Peyer's patch (tissue), 4 donors: ENCODE measurements at regions not wholly inside any gene's neighbourhood (a gene's known extent, or its start where the extent isn't known, plus 50 kb on each side); places are given as distances from the start of the nearest gene placed in this dataset.

Experiments used
- DNase-seq, 3 donors: peaks; one replicate each; pipeline ENCODE4 v3.0.0-alpha.2; 2017 to 2019
- H3K27ac ChIP-seq, 4 donors: fragments of 200-600 bp; sonication (generic); one replicate each; pipeline ENCODE4 v1.5.1; 2016 to 2019
- H3K27me3 ChIP-seq, 2 donors: fragments of 200-600 bp; sonication (generic); one replicate each; pipeline ENCODE4 v1.5.1; 2019
- H3K36me3 ChIP-seq, 3 donors: fragments of 200-600 bp; sonication (generic); one replicate each; pipeline ENCODE4 v1.5.1; 2016 to 2019
- H3K4me1 ChIP-seq, 4 donors: fragments of 200-600 bp; sonication (generic); one replicate each; pipeline ENCODE4 v1.5.1; 2016 to 2019
- H3K4me3 ChIP-seq, 4 donors: fragments of 200-600 bp; sonication (generic); 1 replicate in 3 of 4; 2 replicates in 1 of 4; pipeline ENCODE4 v1.5.1; 2016 to 2019; ENCODE audit warnings: mild to moderate bottlenecking in 1 of 4
- H3K9me3 ChIP-seq, 4 donors: fragments of 200-600 bp; sonication (generic); one replicate each; pipeline ENCODE4 v1.5.1; 2016 to 2019; ENCODE audit warnings: mild to moderate bottlenecking in 1 of 4
- POLR2A ChIP-seq, 2 donors: fragments of 450-650 bp; IDR thresholded peaks; one replicate each; pipeline ENCODE4 v1.5.1; 2017; ENCODE audit warnings: antibody characterized with exemption in 2 of 2, mild to moderate bottlenecking in 2 of 2, moderate library complexity in 2 of 2
- TF ChIP-seq, protein P1 (sequence below), 6 experiments: fragments of 450-650 bp in 4 of 6; fragments of 200-600 bp in 2 of 6; sonication (generic) in 1 of 6; IDR thresholded peaks; one replicate each; pipeline ENCODE4 v1.5.1; 2017 to 2019; ENCODE audit warnings: antibody characterized with exemption in 6 of 6, mild to moderate bottlenecking in 3 of 6, moderate library complexity in 1 of 6

DNA sequence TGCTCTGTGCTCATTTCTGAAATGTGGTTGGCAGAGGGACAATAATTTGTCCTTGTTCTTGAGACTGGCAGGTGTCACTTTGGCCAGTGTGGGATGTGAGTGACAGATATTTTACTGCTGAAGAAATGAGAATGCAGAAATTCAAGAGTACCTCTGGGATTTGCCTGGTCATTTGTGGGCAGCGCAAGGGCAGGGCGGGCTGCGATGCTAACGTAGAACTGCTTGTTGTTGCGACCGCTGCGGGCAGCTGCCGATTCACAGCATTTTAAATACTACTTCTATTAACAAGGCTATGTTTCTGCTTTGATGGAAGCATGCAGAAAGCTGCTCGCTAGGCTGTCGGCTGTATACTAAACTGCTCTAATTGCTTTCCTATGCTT lies 268.6 kb downstream of the FIGN start:
- H3K27me3 ChIP-seq: no peaks in the 10 kb centered on the region

DNA sequence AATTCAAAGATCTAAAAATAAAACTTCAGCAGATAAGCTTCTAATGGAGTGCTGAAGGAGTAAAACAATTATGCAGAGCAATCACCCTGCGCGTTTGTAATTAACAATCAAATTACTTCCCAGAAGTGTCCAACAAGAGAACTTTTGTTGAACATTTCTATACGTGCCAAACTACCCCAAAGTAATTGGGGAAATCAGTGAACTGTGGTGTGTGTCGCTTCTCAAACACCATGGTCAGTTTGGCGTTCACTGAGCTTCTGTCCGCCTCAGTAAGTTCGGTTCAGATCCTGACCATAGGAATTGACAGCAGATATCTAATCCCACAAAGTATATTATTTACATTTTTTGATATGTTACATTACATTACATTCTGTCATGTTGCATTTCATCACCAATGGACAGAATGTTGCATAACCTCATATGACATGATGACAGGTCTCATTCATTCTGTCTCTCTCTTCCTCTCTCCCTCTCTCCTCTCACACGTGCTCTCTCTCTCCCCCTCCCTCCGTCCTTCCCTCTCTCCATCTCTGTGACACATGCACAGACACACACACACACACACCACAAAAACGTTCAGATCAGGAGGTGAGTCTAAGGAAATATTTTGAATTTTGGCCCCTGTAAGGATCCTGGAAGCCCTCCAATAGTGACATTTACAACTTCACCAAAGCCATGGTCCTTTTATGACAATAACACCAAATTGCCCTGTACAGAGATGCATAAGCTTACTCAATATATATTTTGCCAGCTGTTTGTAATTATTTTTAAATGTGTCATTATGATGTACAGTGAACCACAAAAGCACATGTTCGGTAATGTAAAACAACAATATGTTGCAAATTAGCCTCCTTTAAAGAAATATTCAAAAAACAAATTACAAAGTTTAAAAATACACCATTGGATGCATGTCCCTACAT lies 269.2 kb downstream of the FIGN start:
- H3K27me3 ChIP-seq: no peaks in the 10 kb centered on the region
- no peak for DNase-seq
- H3K4me1 ChIP-seq: no peaks in the 10 kb centered on the region
- no peak overlapping the region for H3K27ac ChIP-seq
- H3K4me3 ChIP-seq: no peak overlapping the region
- H3K9me3 ChIP-seq: no peaks in the 10 kb centered on the region
- no peaks in the 10 kb centered on the region for H3K36me3 ChIP-seq
- TF ChIP-seq, protein P1, sequence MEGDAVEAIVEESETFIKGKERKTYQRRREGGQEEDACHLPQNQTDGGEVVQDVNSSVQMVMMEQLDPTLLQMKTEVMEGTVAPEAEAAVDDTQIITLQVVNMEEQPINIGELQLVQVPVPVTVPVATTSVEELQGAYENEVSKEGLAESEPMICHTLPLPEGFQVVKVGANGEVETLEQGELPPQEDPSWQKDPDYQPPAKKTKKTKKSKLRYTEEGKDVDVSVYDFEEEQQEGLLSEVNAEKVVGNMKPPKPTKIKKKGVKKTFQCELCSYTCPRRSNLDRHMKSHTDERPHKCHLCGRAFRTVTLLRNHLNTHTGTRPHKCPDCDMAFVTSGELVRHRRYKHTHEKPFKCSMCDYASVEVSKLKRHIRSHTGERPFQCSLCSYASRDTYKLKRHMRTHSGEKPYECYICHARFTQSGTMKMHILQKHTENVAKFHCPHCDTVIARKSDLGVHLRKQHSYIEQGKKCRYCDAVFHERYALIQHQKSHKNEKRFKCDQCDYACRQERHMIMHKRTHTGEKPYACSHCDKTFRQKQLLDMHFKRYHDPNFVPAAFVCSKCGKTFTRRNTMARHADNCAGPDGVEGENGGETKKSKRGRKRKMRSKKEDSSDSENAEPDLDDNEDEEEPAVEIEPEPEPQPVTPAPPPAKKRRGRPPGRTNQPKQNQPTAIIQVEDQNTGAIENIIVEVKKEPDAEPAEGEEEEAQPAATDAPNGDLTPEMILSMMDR (IDR thresholded peaks at IDR 0.05): no peak
- TF ChIP-seq POLR2A (IDR thresholded peaks at IDR 0.05): no peak

More for the DNA sequence above, 268.6 kb downstream of the FIGN start:
- H3K9me3 ChIP-seq: no peaks in the 10 kb centered on the region
- DNase-seq: no peak
- TF ChIP-seq, protein P1 (IDR thresholded peaks at IDR 0.05): no peak
- no peak for TF ChIP-seq POLR2A (IDR thresholded peaks at IDR 0.05)
- no peaks in the 10 kb centered on the region for H3K4me1 ChIP-seq
- H3K4me3 ChIP-seq: no peak overlapping the region
- H3K27ac ChIP-seq: no peak overlapping the region
- H3K36me3 ChIP-seq: no peaks in the 10 kb centered on the region

DNA sequence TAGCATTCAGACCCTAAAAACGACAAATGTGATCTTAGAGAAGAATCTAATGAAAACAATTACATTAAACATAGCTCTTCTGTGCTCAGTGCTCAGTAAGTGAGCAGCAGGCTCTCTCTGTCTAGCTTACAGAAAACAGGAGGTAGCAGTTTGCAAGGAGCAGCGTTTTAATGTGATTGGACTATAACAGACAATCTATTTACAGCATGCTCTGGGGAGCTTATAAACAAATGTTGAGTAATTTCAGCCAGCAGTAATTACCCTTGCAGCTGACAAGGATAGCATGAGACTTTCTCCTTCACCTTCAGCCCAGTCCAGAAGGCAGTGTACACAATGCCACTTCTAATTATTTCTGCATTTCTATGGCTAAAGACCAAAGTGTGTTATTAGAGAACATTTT lies 270.4 kb downstream of the FIGN start:
- H3K27ac ChIP-seq: no peak overlapping the region
- no peaks in the 10 kb centered on the region for H3K27me3 ChIP-seq
- H3K36me3 ChIP-seq: no peaks in the 10 kb centered on the region
- DNase-seq: no peak
- no peaks in the 10 kb centered on the region for H3K4me1 ChIP-seq
- no peak overlapping the region for H3K4me3 ChIP-seq
- H3K9me3 ChIP-seq: no peaks in the 10 kb centered on the region
- TF ChIP-seq, protein P1 (IDR thresholded peaks at IDR 0.05): no peak
- TF ChIP-seq POLR2A (IDR thresholded peaks at IDR 0.05): no peak

DNA sequence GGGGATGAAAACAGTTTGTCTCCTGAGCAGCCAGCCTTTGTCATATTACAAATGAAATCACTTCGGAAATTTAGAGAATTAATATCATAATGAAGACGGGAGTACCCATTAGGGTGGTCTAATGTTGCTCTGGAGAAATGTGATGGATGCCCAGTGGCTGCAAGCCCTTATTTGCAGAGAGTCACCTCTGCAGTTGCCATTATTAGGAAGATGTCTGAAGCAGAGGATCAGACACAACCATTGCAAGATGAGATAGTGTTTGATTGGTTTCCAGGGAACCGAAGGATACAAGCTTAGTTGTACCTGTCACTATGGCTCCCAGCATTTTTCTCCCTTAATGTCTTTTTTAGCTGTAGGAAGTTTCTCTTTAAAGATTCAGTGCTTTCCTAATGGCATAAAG lies 272.4 kb downstream of the FIGN start:
- H3K9me3 ChIP-seq: no peaks in the 10 kb centered on the region
- H3K4me1 ChIP-seq: no peaks in the 10 kb centered on the region
- TF ChIP-seq, protein P1 (IDR thresholded peaks at IDR 0.05): no peak
- TF ChIP-seq POLR2A (IDR thresholded peaks at IDR 0.05): no peak
- no peaks in the 10 kb centered on the region for H3K36me3 ChIP-seq
- no peak for DNase-seq
- no peak overlapping the region for H3K27ac ChIP-seq
- H3K27me3 ChIP-seq: no peaks in the 10 kb centered on the region
- no peak overlapping the region for H3K4me3 ChIP-seq

DNA sequence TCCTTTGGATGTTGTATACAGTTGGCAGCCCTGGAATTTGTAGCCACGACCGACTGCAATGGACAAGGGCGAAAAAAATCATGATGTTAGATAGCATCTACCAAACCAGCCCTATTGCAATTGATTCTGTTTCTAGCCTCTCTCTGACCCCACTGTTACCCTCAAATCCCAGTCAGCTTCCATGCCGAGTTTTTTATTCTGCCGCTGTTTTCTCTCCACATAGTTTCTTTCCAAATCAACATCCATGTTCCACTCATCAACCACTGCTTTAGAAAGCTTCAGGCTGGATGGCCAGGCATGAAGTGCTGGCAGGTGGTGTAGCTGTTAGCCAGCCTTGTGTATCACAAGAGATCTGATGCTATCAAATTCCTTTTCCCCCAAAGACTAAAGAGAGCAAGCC lies 272.8 kb downstream of the FIGN start:
- Histone ChIP-seq H3K36me3 (no peaks in the 10 kb centered on the region), H3K27me3 (no peaks in the 10 kb centered on the region), H3K9me3 (no peaks in the 10 kb centered on the region), H3K4me1 (no peaks in the 10 kb centered on the region), H3K27ac (no peak overlapping the region), H3K4me3 (no peak overlapping the region)
- TF ChIP-seq POLR2A (IDR thresholded peaks at IDR 0.05): no peak
- TF ChIP-seq, protein P1 (IDR thresholded peaks at IDR 0.05): no peak
- DNase-seq: no peak
